PC-9 (cell line): ENCODE measurements at regions not wholly inside any gene's neighbourhood (a gene's known extent, or its start where the extent isn't known, plus 50 kb on each side); places are given as distances from the start of the nearest gene placed in this dataset.

Experiments
- BruUV-seq: library from RNA; stranded (reverse); fragments of 400-500 nt; replicated peaks from 2 replicates; lab custom pipeline; 2021; lab: Mats Ljungman, UMichigan
- CTCF ChIA-PET: fragments of 300-600 bp; sonication (Branson Sonifier 250); formaldehyde crosslinking; loops from one replicate; lab custom pipeline; 2022; ENCODE audit warnings: antibody characterized with exemption; lab: Charles Lee
- POLR2A ChIA-PET: fragments of 300-600 bp; sonication (Branson Sonifier 250); formaldehyde crosslinking; loops from one replicate; lab custom pipeline; 2022; ENCODE audit warnings: antibody characterized with exemption; ENCODE audit not compliant: unreplicated experiment; lab: Charles Lee
- DNase-seq, 2 experiments: peaks; one replicate each; pipeline versions ENCODE4 v3.0.0 to v3.0.0-alpha.2; 2015 to 2022; ENCODE audit warnings: mixed read lengths in 1 of 2
- H2AFZ ChIP-seq: fragments of 200-600 bp; sonication (generic); 2 replicates; pipeline ENCODE4 v1.8.1; 2017; ENCODE audit warnings: antibody characterized with exemption
- H3F3A ChIP-seq: fragments of 200-600 bp; sonication (generic); 2 replicates; pipeline ENCODE4 v1.8.1; 2017; ENCODE audit warnings: antibody characterized with exemption, mild to moderate bottlenecking, low read depth; ENCODE audit not compliant: insufficient read depth
- H3K27ac ChIP-seq: fragments of 200-600 bp; sonication (generic); 2 replicates; pipeline ENCODE4 v1.6.1; 2016; ENCODE audit warnings: mixed run types
- H3K27me3 ChIP-seq: fragments of 200-600 bp; sonication (generic); 2 replicates; pipeline ENCODE4 v1.6.1; 2016; ENCODE audit warnings: low read depth, mixed run types; ENCODE audit not compliant: insufficient read depth
- H3K36me3 ChIP-seq: fragments of 200-600 bp; sonication (generic); 2 replicates; pipeline ENCODE4 v1.6.1; 2016; ENCODE audit warnings: low read depth, mixed run types
- H3K4me1 ChIP-seq: fragments of 200-600 bp; sonication (generic); replicated peaks from 2 replicates; pipeline ENCODE4 v1.6.1; 2016; ENCODE audit warnings: mixed run types; ENCODE audit not compliant: insufficient read depth
- H3K4me2 ChIP-seq: fragments of 200-600 bp; sonication (generic); 2 replicates; pipeline ENCODE4 v1.6.1; 2017; ENCODE audit warnings: mixed run types
- H3K4me3 ChIP-seq: fragments of 200-600 bp; sonication (generic); 2 replicates; pipeline ENCODE4 v1.6.1; 2016; ENCODE audit warnings: mixed run types
- H3K79me2 ChIP-seq: fragments of 200-600 bp; sonication (generic); 2 replicates; pipeline ENCODE4 v1.6.1; 2017; ENCODE audit warnings: low read depth, mixed run types
- H3K9me2 ChIP-seq: fragments of 200-600 bp; sonication (generic); 2 replicates; pipeline ENCODE4 v1.8.1; 2017; ENCODE audit warnings: mild to moderate bottlenecking; ENCODE audit not compliant: insufficient read depth
- H3K9me3 ChIP-seq: fragments of 200-600 bp; sonication (generic); 2 replicates; pipeline ENCODE4 v1.8.1; 2016; ENCODE audit warnings: low read depth; ENCODE audit not compliant: insufficient read depth
- H4K20me1 ChIP-seq: fragments of 200-600 bp; sonication (generic); 2 replicates; pipeline ENCODE4 v1.8.1; 2017; ENCODE audit not compliant: insufficient read depth
- EZH2 ChIP-seq: fragments of 200-600 bp; sonication (generic); IDR thresholded peaks from 2 replicates; pipeline ENCODE4 v1.8.0; 2017; ENCODE audit warnings: antibody characterized with exemption, low read depth
- intact Hi-C: fragments of 100-400 bp; cut with micrococcal nuclease; formaldehyde crosslinking; loops from one replicate; pipeline ENCODE4 v1.10.0; 2022; ENCODE audit not compliant: unreplicated experiment
- TF ChIP-seq, protein P1 (sequence below): fragments of 200-600 bp; sonication (generic); conservative IDR thresholded peaks from 2 replicates; pipeline ENCODE4 v1.6.1; 2017; ENCODE audit warnings: mixed run types, antibody characterized with exemption, mild to moderate bottlenecking, moderate library complexity

DNA sequence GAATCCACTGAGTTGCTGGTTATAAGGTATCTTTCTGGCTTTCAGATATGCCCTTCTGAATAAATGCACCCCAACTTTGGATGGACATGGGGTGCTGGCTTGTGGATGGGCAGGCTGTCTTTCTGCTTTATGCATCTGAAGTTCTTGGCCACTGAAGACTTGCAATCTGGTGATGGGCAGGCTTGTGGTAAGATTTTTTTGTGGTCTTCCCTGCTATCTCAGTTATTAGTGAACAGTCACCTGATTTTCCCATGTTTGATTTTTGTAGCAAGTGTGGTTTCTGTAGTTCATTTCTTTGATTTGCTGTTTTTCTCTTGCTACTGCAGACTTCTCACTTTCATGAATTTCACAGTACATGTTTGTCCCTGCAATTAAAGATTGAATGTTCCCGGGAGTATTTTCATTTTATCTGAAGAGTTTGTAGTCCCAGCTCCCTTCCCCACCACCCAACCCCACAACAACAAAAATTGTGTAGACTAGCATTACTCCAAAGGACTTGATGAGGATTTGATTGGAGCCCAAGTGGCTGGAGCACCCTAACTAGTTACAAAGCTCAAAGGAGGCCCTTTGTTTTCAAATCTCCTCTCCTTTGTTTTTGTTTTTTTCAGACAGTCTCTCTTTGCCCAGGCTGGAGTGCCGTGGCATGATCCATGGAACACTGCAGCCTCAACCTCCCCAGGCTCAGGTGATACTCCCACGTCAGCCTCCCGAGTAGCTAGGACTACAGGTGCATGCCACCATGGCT lies 63.6 kb upstream of the MGAT5 start:
- TF ChIP-seq, protein P1, sequence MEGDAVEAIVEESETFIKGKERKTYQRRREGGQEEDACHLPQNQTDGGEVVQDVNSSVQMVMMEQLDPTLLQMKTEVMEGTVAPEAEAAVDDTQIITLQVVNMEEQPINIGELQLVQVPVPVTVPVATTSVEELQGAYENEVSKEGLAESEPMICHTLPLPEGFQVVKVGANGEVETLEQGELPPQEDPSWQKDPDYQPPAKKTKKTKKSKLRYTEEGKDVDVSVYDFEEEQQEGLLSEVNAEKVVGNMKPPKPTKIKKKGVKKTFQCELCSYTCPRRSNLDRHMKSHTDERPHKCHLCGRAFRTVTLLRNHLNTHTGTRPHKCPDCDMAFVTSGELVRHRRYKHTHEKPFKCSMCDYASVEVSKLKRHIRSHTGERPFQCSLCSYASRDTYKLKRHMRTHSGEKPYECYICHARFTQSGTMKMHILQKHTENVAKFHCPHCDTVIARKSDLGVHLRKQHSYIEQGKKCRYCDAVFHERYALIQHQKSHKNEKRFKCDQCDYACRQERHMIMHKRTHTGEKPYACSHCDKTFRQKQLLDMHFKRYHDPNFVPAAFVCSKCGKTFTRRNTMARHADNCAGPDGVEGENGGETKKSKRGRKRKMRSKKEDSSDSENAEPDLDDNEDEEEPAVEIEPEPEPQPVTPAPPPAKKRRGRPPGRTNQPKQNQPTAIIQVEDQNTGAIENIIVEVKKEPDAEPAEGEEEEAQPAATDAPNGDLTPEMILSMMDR: no peak
- TF ChIP-seq EZH2: no peak
- DNase-seq: no peak
- H3K9me3 ChIP-seq: no peaks in the 10 kb centered on the region
- ChIA-PET POLR2A (no interaction called here), CTCF (no interaction called here)
- H3F3A ChIP-seq: peaks cover 23% of the 10 kb centered on the region
- H3K4me3 ChIP-seq: peak overlapping the region; percentile 4; the same call in 1 of the 2 replicates
- H2AFZ ChIP-seq: no peak overlapping the region; the same call in 1 of the 2 replicates
- no peaks in the 10 kb centered on the region for H3K9me2 ChIP-seq
- H4K20me1 ChIP-seq: no peaks in the 10 kb centered on the region
- no peaks in the 10 kb centered on the region for H3K36me3 ChIP-seq
- intact Hi-C loops: no loop called here
- peak overlapping the region; percentile 99 for H3K27ac ChIP-seq
- H3K27me3 ChIP-seq: no peaks in the 10 kb centered on the region
- H3K79me2 ChIP-seq: peaks cover 15% of the 10 kb centered on the region; the same call in 1 of the 2 replicates
- H3K4me1 ChIP-seq: peaks cover 29% of the 10 kb centered on the region
- H3K4me2 ChIP-seq: peak overlapping the region; percentile 77
- BruUV-seq: TSS peak; percentile 31

DNA sequence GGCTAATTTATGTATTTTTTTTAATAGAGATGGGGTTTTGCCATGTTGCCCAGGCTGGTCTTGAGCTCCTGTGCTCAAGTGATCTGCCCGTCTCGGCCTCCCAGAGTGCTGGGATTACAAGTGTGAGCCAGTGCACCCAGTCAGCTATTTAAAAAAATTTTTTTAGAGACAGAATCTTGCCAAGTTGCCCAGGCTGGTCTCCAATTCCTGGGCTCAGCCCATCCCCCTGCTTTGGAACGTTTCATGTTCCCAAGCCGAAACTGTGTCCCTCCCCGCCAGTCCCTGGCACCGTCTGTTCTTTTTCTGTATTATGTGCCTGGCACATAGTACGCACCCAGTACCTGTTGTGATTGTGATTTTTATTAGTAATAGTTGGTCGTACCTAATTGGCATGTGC lies 63.1 kb upstream of the MGAT5 start:
- H3K9me3 ChIP-seq: no peaks in the 10 kb centered on the region

DNA sequence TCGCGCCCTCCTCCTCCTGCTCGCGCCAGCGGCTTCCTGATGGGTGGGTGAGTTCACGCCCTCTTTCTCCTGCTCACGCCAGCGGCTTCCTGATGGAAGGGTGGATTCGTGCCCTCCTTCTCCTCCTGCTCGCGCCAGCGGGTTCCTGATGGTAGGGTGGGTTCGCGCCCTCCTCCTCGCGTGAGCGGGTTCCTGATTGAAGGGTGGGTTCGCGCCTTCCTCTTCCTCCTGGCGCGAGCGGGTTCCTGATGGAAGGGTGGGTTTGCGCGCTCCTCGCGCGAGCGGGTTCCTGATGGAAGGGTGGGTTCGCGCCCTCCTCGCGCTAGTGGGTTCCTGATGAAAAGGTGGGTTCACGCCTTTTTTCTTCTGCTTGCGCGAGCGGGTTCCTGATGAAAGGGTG lies 62.0 kb upstream of the MGAT5 start:
- H3K27ac ChIP-seq: no peak overlapping the region
- DNase-seq: no peak
- H3K4me2 ChIP-seq: no peak overlapping the region
- POLR2A ChIA-PET: no interaction called here
- BruUV-seq: no TSS peak
- TF ChIP-seq EZH2: no peak
- TF ChIP-seq, protein P1: no peak
- peaks cover 29% of the 10 kb centered on the region for H3K4me1 ChIP-seq
- H4K20me1 ChIP-seq: no peaks in the 10 kb centered on the region
- peaks cover 15% of the 10 kb centered on the region; the same call in 1 of the 2 replicates for H3K79me2 ChIP-seq
- CTCF ChIA-PET: no interaction called here
- H2AFZ ChIP-seq: no peak overlapping the region
- H3K4me3 ChIP-seq: no peak overlapping the region
- no peaks in the 10 kb centered on the region for H3K9me3 ChIP-seq
- H3F3A ChIP-seq: peaks cover 23% of the 10 kb centered on the region
- H3K9me2 ChIP-seq: no peaks in the 10 kb centered on the region
- H3K27me3 ChIP-seq: no peaks in the 10 kb centered on the region
- H3K36me3 ChIP-seq: no peaks in the 10 kb centered on the region
- intact Hi-C loops: no loop called here

More for the DNA sequence above, 63.1 kb upstream of the MGAT5 start:
- Histone ChIP-seq H3K4me1 (peaks cover 29% of the 10 kb centered on the region), H3K27ac (no peak overlapping the region), H3K4me2 (no peak overlapping the region), H3K27me3 (no peaks in the 10 kb centered on the region), H3K36me3 (no peaks in the 10 kb centered on the region), H2AFZ (no peak overlapping the region), H3K79me2 (peaks cover 15% of the 10 kb centered on the region; the same call in 1 of the 2 replicates), H3K9me2 (no peaks in the 10 kb centered on the region), H3F3A (peaks cover 23% of the 10 kb centered on the region), H3K4me3 (no peak overlapping the region), H4K20me1 (no peaks in the 10 kb centered on the region)
- DNase-seq: no peak
- ChIA-PET CTCF (no interaction called here), POLR2A (no interaction called here)
- intact Hi-C loops: no loop called here
- no TSS peak for BruUV-seq
- no peak for TF ChIP-seq EZH2
- TF ChIP-seq, protein P1: no peak
